ENCODE measurements at regions not wholly inside any gene's neighbourhood (a gene's known extent, or its start where the extent isn't known, plus 50 kb on each side); places are given as distances from the start of the nearest gene placed in this dataset.

DNA sequence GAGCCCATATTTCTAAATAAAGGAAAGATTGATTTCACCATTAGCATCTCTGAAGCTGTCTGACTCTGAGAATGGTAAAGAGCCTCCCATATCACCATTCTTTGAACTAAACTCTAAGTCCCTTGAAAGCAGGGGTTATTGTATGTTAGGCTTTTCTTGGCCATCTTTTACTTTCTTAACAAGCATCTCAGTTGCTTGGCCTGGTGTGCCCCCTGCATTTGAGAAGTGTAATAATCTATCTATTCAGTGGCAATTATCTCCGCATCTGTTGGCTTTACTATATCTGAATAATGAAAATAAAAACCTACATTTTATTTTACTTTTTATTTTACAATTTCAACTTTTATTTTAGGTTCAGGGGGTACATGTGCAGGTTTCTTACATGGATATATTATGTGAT lies 128.3 kb upstream of the ARMCX2 start:
- no peak overlapping the region for H3K27ac Mint-ChIP-seq
- H3K79me1 ChIP-seq (ENCODE audit: insufficient read depth, low read depth, low read length, poor library complexity, severe bottlenecking), result no peaks in the 10 kb centered on the region
- no peak overlapping the region for H3T11ph ChIP-seq (ENCODE audit: low read length)
- H4K5ac ChIP-seq (ENCODE audit: insufficient read length, low read depth, low read length), result no peak overlapping the region
- no peaks in the 10 kb centered on the region; the same call in 1 of the 2 replicates for H3K27me3 Mint-ChIP-seq (ENCODE audit: low read depth)
- H3K9me3 Mint-ChIP-seq, result peaks cover 64 to 66% of the 10 kb centered on the region in 2 experiments
- H2AFZ ChIP-seq (ENCODE audit: low read length), result no peak overlapping the region
- H2BK15ac ChIP-seq (ENCODE audit: low read depth, low read length), result no peak overlapping the region
- TF ChIP-seq, protein P1, sequence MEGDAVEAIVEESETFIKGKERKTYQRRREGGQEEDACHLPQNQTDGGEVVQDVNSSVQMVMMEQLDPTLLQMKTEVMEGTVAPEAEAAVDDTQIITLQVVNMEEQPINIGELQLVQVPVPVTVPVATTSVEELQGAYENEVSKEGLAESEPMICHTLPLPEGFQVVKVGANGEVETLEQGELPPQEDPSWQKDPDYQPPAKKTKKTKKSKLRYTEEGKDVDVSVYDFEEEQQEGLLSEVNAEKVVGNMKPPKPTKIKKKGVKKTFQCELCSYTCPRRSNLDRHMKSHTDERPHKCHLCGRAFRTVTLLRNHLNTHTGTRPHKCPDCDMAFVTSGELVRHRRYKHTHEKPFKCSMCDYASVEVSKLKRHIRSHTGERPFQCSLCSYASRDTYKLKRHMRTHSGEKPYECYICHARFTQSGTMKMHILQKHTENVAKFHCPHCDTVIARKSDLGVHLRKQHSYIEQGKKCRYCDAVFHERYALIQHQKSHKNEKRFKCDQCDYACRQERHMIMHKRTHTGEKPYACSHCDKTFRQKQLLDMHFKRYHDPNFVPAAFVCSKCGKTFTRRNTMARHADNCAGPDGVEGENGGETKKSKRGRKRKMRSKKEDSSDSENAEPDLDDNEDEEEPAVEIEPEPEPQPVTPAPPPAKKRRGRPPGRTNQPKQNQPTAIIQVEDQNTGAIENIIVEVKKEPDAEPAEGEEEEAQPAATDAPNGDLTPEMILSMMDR (conservative IDR thresholded peaks at IDR 0.05), result no peak; the same call in 2 of the 3 replicates
- peaks cover 25% of the 10 kb centered on the region for H3K9me3 ChIP-seq (ENCODE audit: control insufficient read depth, low read depth, low read length)
- no peak overlapping the region for H3K4me2 ChIP-seq (ENCODE audit: insufficient read depth, insufficient read length, low read length)
- no peak overlapping the region for H3K27ac ChIP-seq (ENCODE audit: insufficient read length, low read depth, low read length)
- no peak overlapping the region for H3K23ac ChIP-seq (ENCODE audit: insufficient read length, low read depth, low read length)
- no peaks in the 10 kb centered on the region for H3K27me3 ChIP-seq (ENCODE audit: insufficient read depth, low read length)
- H2BK120ac ChIP-seq (ENCODE audit: low read depth, low read length, poor library complexity, severe bottlenecking), result no peak overlapping the region
- no peak overlapping the region for H3K9ac ChIP-seq (ENCODE audit: extremely low read depth, insufficient read length, low read length)
- H3K18ac ChIP-seq (ENCODE audit: insufficient read length, low read depth, low read length), result no peak overlapping the region
- H2AK5ac ChIP-seq (ENCODE audit: insufficient read length, low read length), result no peak overlapping the region
- H3K4me3 Mint-ChIP-seq, result no peak overlapping the region
- H3K36me3 Mint-ChIP-seq (ENCODE audit: insufficient read depth in 1 of 3, low read depth in 3 of 3), result 0 out of 7 replicates have a peak, but pooled peaks cover 0 to 2% (median 0%) of the 10 kb centered on the region in 3 experiments
- H2BK5ac ChIP-seq (ENCODE audit: insufficient read length, low read length), result no peak overlapping the region
- H3K4ac ChIP-seq (ENCODE audit: low read depth, low read length), result no peak overlapping the region
- H4K8ac ChIP-seq (replicated peaks; ENCODE audit: insufficient read length, low read depth, low read length), result no peak overlapping the region
- WGBS (ENCODE audit: extremely low coverage, insufficient read length, low lambda C conversion rate), result no CpG with 5 or more reads among the region's 1 CpG
- H4K91ac ChIP-seq (ENCODE audit: insufficient read length, low read depth, low read length), result no peak overlapping the region
- no peak overlapping the region for H2BK12ac ChIP-seq (ENCODE audit: insufficient read length, low read depth, low read length)
- H3K4me1 Mint-ChIP-seq, result no peaks in the 10 kb centered on the region
- H3K79me2 ChIP-seq (ENCODE audit: insufficient read depth, low read length), result no peaks in the 10 kb centered on the region
- H3K4me1 ChIP-seq (ENCODE audit: insufficient read depth, low read length), result no peaks in the 10 kb centered on the region
- no peaks in the 10 kb centered on the region for H3K23me2 ChIP-seq (ENCODE audit: insufficient read length, low read depth, low read length, poor library complexity, severe bottlenecking)
- no peak overlapping the region for H3K56ac ChIP-seq (ENCODE audit: insufficient read length, low read depth, low read length)
- DNase-seq, result no peak
- H4K20me1 ChIP-seq (ENCODE audit: control insufficient read depth, insufficient read depth, insufficient read length), result no peaks in the 10 kb centered on the region
- no peak overlapping the region for H2BK20ac ChIP-seq (ENCODE audit: low read depth, low read length, poor library complexity, severe bottlenecking)
- no peak overlapping the region for H3K14ac ChIP-seq (ENCODE audit: insufficient read depth, low read length)

Measured in H9 (cell line).